Prostate gland (tissue), 2 donors: ENCODE measurements at regions not wholly inside any gene's neighbourhood (a gene's known extent, or its start where the extent isn't known, plus 50 kb on each side); places are given as distances from the start of the nearest gene placed in this dataset.

Experiments used
- CTCF ChIP-seq, 4 experiments: fragments of 200-600 bp in 2 of 4; fragments of 450-650 bp in 2 of 4; sonication (generic) in 2 of 4; IDR thresholded peaks; 1 replicate in 3 of 4; 2 replicates in 1 of 4; pipeline ENCODE4 v1.5.1; 2016 to 2019; ENCODE audit warnings: antibody characterized with exemption in 4 of 4, mild to moderate bottlenecking in 2 of 4, moderate library complexity in 2 of 4
- POLR2A ChIP-seq: fragments of 450-650 bp; IDR thresholded peaks from one replicate; pipeline ENCODE4 v1.6.1; 2016; ENCODE audit warnings: antibody characterized with exemption, mild to moderate bottlenecking
- POLR2AphosphoS5 ChIP-seq: sonication (generic); formaldehyde crosslinking; IDR thresholded peaks from one replicate; pipeline ENCODE4 v1.6.1; 2017; ENCODE audit warnings: antibody characterized with exemption

GRCh38 chrX:124651031-124651430 lies 304.7 kb downstream of the SH2D1A start:
- TF ChIP-seq CTCF (IDR thresholded peaks at IDR 0.05) (no peak), POLR2A (no peak), POLR2AphosphoS5 (no peak)
